GM12878 (cell line): ENCODE measurements at regions not wholly inside any gene's neighbourhood (a gene's known extent, or its start where the extent isn't known, plus 50 kb on each side); places are given as distances from the start of the nearest gene placed in this dataset.

ENCODE experiments used
- ATAC-seq: fragments of 200-7000 bp; cut with Tn5 transposase; 3 replicates; pipeline ENCODE4 v1.9.1; 2020; ENCODE audit warnings: mild to moderate bottlenecking, moderate library complexity
- BruUV-seq: library from RNA; stranded (reverse); fragments of 400-500 nt; replicated peaks from 2 replicates; lab custom pipeline; 2021; lab: Mats Ljungman, UMichigan
- CTCF ChIA-PET: fragments of 300-600 bp; sonication (Branson Sonifier 250); formaldehyde crosslinking; extraction: SDS; loops from one replicate; lab custom pipeline; 2021; ENCODE audit warnings: inconsistent platforms; lab: Yijun Ruan, JAX
- POLR2A ChIA-PET: fragments of 350-600 bp; formaldehyde crosslinking; extraction: SDS; loops from one replicate; lab custom pipeline; 2021; ENCODE audit warnings: inconsistent platforms; lab: Charles Lee
- RAD21 ChIA-PET: fragments of 300-600 bp; sonication (Branson Sonifier 250); formaldehyde crosslinking; loops from one replicate; lab custom pipeline; 2023; ENCODE audit warnings: antibody characterized with exemption; ENCODE audit not compliant: unreplicated experiment; lab: Charles Lee
- SMC1A ChIA-PET: fragments of 300-600 bp; sonication (Branson Sonifier 250); formaldehyde crosslinking; loops from one replicate; lab custom pipeline; 2023; ENCODE audit not compliant: unreplicated experiment, uncharacterized antibody; lab: Charles Lee
- DNase-seq: peaks from one replicate; pipeline ENCODE4 v3.0.0-alpha.2; 2011; ENCODE audit warnings: low read depth, low spot score
- FAIRE-seq: peaks from 3 replicates; lab custom pipeline; 2011; peaks lifted over from hg19 to GRCh38; lab: Jason Lieb, UNC
- H2AFZ ChIP-seq: 2 replicates; pipeline ENCODE4 v1.6.0; 2011; ENCODE audit warnings: low read depth, low read length, control low read depth; ENCODE audit not compliant: control insufficient read depth
- H3K27ac ChIP-seq: 2 replicates; pipeline ENCODE4 v1.5.1; 2011; ENCODE audit warnings: control low read depth; ENCODE audit not compliant: control insufficient read depth, insufficient read depth
- H3K27me3 ChIP-seq, 2 experiments: replicated peaks in 1 of 2; 2 replicates each; pipeline versions ENCODE4 v1.6.0 to v1.6.1; 2011; ENCODE audit warnings: low read length in 1 of 2; ENCODE audit not compliant: control insufficient read depth in 2 of 2, insufficient read depth in 2 of 2
- H3K36me3 ChIP-seq, 2 experiments: 2 replicates each; pipeline ENCODE4 v1.5.1; 2011; ENCODE audit warnings: low read length in 1 of 2; ENCODE audit not compliant: control insufficient read depth in 2 of 2, insufficient read depth in 2 of 2
- H3K4me1 ChIP-seq: 2 replicates; pipeline ENCODE4 v1.6.1; 2011; ENCODE audit warnings: mild to moderate bottlenecking, low read length, moderate library complexity, mixed read lengths; ENCODE audit not compliant: control insufficient read depth, insufficient read depth
- H3K4me2 ChIP-seq: 2 replicates; pipeline ENCODE4 v1.6.0; 2011; ENCODE audit warnings: control low read depth; ENCODE audit not compliant: control insufficient read depth, insufficient read depth
- H3K4me3 ChIP-seq: fragments of 200-600 bp; sonication (generic); 2 replicates; pipeline ENCODE4 v1.5.1; 2016
- H3K79me2 ChIP-seq: 2 replicates; pipeline ENCODE4 v1.6.0; 2011; ENCODE audit warnings: low read length; ENCODE audit not compliant: control insufficient read depth, insufficient read depth
- H3K9ac ChIP-seq: 2 replicates; pipeline ENCODE4 v1.8.0; 2011; ENCODE audit warnings: low read length, control low read depth, mixed read lengths; ENCODE audit not compliant: control insufficient read depth, insufficient read depth
- H3K9me3 ChIP-seq: replicated peaks from 3 replicates; pipeline ENCODE4 v1.5.1; 2011; ENCODE audit warnings: mild to moderate bottlenecking, low read length; ENCODE audit not compliant: control insufficient read depth, insufficient read depth
- H4K20me1 ChIP-seq: 2 replicates; pipeline ENCODE4 v1.6.0; 2011; ENCODE audit not compliant: control insufficient read depth, insufficient read depth
- KDM1A ChIP-seq: fragments of 200-600 bp; sonication (generic); IDR thresholded peaks from 2 replicates; pipeline ENCODE4 v1.6.1; 2016; ENCODE audit warnings: borderline replicate concordance
- NFIC ChIP-seq: IDR thresholded peaks from 2 replicates; pipeline ENCODE4 v1.6.1; 2012; ENCODE audit warnings: low read depth, mild to moderate bottlenecking, inconsistent platforms, low read length, moderate library complexity
- SMC3 ChIP-seq: IDR thresholded peaks from 2 replicates; pipeline ENCODE4 v1.6.1; 2011; ENCODE audit warnings: low read length, improper control_type of control experiment, borderline replicate concordance
- STAT3 ChIP-seq: IDR thresholded peaks from 2 replicates; pipeline ENCODE4 v1.6.1; 2011; ENCODE audit warnings: low read depth, low read length, improper control_type of control experiment
- YBX1 ChIP-seq: fragments of 450-650 bp; IDR thresholded peaks from 2 replicates; pipeline ENCODE4 v1.6.1; 2016; ENCODE audit warnings: antibody characterized with exemption
- WGBS: methylation state at CpG from one replicate; pipeline ENCODE4 v1.1.6; 2016; ENCODE audit warnings: low lambda C conversion rate; ENCODE audit not compliant: insufficient replicate concordance, insufficient coverage; ENCODE audit errors: missing lambda C conversion rate; 5-methylcytosine and 5-hydroxymethylcytosine counted together
- in situ Hi-C: fragments of 300-500 bp; cut with MboI; formaldehyde crosslinking; loops from 9 replicates; pipeline ENCODE4 v1.14.3; 2018; ENCODE audit warnings: mixed read lengths
- intact Hi-C: fragments of 100-400 bp; cut with micrococcal nuclease; formaldehyde crosslinking; loops from one replicate; pipeline ENCODE4 v1.14.2; 2022; ENCODE audit not compliant: unreplicated experiment
- TF ChIP-seq, protein P1 (sequence below): fragments of 450-650 bp; IDR thresholded peaks from 2 replicates; pipeline ENCODE4 v1.6.1; 2016; ENCODE audit warnings: mild to moderate bottlenecking, moderate library complexity, borderline replicate concordance
- TF ChIP-seq, protein P2 (sequence below): IDR thresholded peaks from 2 replicates; pipeline ENCODE4 v1.6.1; 2012; ENCODE audit warnings: low read depth, low read length, improper control_type of control experiment
- TF ChIP-seq, protein P3 (sequence below): fragments of 450-650 bp; IDR thresholded peaks from 2 replicates; pipeline ENCODE4 v1.6.1; 2018; ENCODE audit warnings: borderline replicate concordance, mild to moderate bottlenecking; ENCODE audit not compliant: partially characterized antibody
- TF ChIP-seq, protein P4 (sequence below): fragments of 450-650 bp; formaldehyde crosslinking; IDR thresholded peaks from 2 replicates; pipeline ENCODE4 v1.5.0; 2022; ENCODE audit warnings: mild to moderate bottlenecking, missing genetic modification characterization

DNA sequence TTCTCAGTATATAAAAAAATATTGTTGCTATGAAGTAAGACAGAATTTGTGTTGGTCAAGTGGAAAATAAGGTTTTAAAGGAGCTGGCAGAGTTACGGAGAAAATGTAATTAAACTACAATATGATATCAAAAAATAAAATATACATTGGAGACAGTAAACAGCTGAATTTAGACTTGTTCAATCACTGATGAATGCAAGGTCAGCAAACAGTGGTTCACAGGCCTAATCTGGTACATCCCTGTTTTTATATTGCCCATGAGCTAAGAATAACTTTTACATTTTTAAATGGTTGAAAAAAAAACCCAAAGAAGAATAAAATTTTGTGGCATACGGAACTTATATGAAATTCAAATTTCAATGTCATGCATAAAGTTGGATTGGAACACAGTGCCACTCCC, 131.0 kb upstream of the TRIB2 start:
- no peak for ATAC-seq
- Histone ChIP-seq H4K20me1 (no peaks in the 10 kb centered on the region), H3K9ac (no peak overlapping the region), H3K4me3 (no peak overlapping the region)
- no TSS peak for BruUV-seq
- WGBS: 85% methylated on average over 2 of the region's 2 CpGs
- TF ChIP-seq, protein P1, sequence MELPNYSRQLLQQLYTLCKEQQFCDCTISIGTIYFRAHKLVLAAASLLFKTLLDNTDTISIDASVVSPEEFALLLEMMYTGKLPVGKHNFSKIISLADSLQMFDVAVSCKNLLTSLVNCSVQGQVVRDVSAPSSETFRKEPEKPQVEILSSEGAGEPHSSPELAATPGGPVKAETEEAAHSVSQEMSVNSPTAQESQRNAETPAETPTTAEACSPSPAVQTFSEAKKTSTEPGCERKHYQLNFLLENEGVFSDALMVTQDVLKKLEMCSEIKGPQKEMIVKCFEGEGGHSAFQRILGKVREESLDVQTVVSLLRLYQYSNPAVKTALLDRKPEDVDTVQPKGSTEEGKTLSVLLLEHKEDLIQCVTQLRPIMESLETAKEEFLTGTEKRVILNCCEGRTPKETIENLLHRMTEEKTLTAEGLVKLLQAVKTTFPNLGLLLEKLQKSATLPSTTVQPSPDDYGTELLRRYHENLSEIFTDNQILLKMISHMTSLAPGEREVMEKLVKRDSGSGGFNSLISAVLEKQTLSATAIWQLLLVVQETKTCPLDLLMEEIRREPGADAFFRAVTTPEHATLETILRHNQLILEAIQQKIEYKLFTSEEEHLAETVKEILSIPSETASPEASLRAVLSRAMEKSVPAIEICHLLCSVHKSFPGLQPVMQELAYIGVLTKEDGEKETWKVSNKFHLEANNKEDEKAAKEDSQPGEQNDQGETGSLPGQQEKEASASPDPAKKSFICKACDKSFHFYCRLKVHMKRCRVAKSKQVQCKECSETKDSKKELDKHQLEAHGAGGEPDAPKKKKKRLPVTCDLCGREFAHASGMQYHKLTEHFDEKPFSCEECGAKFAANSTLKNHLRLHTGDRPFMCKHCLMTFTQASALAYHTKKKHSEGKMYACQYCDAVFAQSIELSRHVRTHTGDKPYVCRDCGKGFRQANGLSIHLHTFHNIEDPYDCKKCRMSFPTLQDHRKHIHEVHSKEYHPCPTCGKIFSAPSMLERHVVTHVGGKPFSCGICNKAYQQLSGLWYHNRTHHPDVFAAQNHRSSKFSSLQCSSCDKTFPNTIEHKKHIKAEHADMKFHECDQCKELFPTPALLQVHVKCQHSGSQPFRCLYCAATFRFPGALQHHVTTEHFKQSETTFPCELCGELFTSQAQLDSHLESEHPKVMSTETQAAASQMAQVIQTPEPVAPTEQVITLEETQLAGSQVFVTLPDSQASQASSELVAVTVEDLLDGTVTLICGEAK: no peak
- TF ChIP-seq, protein P2, sequence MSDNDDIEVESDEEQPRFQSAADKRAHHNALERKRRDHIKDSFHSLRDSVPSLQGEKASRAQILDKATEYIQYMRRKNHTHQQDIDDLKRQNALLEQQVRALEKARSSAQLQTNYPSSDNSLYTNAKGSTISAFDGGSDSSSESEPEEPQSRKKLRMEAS: no peak
- TF ChIP-seq SMC3: no peak
- no peak for TF ChIP-seq NFIC
- TF ChIP-seq, protein P3, sequence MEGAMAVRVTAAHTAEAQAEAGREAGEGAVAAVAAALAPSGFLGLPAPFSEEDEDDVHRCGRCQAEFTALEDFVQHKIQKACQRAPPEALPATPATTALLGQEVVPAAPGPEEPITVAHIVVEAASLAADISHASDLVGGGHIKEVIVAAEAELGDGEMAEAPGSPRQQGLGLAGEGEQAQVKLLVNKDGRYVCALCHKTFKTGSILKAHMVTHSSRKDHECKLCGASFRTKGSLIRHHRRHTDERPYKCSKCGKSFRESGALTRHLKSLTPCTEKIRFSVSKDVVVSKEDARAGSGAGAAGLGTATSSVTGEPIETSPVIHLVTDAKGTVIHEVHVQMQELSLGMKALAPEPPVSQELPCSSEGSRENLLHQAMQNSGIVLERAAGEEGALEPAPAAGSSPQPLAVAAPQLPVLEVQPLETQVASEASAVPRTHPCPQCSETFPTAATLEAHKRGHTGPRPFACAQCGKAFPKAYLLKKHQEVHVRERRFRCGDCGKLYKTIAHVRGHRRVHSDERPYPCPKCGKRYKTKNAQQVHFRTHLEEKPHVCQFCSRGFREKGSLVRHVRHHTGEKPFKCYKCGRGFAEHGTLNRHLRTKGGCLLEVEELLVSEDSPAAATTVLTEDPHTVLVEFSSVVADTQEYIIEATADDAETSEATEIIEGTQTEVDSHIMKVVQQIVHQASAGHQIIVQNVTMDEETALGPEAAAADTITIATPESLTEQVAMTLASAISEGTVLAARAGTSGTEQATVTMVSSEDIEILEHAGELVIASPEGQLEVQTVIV: no peak
- TF ChIP-seq KDM1A: no peak
- no peak for TF ChIP-seq STAT3
- TF ChIP-seq, protein P4, sequence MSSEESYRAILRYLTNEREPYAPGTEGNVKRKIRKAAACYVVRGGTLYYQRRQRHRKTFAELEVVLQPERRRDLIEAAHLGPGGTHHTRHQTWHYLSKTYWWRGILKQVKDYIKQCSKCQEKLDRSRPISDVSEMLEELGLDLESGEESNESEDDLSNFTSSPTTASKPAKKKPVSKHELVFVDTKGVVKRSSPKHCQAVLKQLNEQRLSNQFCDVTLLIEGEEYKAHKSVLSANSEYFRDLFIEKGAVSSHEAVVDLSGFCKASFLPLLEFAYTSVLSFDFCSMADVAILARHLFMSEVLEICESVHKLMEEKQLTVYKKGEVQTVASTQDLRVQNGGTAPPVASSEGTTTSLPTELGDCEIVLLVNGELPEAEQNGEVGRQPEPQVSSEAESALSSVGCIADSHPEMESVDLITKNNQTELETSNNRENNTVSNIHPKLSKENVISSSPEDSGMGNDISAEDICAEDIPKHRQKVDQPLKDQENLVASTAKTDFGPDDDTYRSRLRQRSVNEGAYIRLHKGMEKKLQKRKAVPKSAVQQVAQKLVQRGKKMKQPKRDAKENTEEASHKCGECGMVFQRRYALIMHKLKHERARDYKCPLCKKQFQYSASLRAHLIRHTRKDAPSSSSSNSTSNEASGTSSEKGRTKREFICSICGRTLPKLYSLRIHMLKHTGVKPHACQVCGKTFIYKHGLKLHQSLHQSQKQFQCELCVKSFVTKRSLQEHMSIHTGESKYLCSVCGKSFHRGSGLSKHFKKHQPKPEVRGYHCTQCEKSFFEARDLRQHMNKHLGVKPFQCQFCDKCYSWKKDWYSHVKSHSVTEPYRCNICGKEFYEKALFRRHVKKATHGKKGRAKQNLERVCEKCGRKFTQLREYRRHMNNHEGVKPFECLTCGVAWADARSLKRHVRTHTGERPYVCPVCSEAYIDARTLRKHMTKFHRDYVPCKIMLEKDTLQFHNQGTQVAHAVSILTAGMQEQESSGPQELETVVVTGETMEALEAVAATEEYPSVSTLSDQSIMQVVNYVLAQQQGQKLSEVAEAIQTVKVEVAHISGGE (CRISPR knock-in tag): no peak
- no peak for TF ChIP-seq YBX1
- TF ChIP-seq, all 136 proteins: peak for 0
- no peak overlapping the region for H3K4me2 ChIP-seq
- peaks cover 19% of the 10 kb centered on the region for H3K4me1 ChIP-seq
- ChIA-PET CTCF (interaction anchor here (0.8 to 1.0 kb wide), 2 partner anchors 27 to 88 kb away, joined by 3 to 4 read pairs; no protein-coding TSS in a partner anchor), RAD21 (interaction anchor here (0.8 kb wide), 1 partner anchor 40 kb away, joined by 3 read pairs; no protein-coding TSS in a partner anchor), SMC1A (interaction anchor here (0.8 to 2.3 kb wide), 4 partner anchors 9 to 756 kb away, joined by 3 to 8 read pairs (median 3); partner anchors contain the start of gene TRIB2), POLR2A (no interaction called here)
- FAIRE-seq (no peak), DNase-seq (no peak)
- no peak overlapping the region for H2AFZ ChIP-seq
- H3K27me3 ChIP-seq: no peaks in the 10 kb centered on the region
- no peaks in the 10 kb centered on the region for H3K9me3 ChIP-seq
- no peaks in the 10 kb centered on the region for H3K79me2 ChIP-seq
- H3K27ac ChIP-seq: no peak overlapping the region
- in situ Hi-C loops (no loop called here), intact Hi-C loops (loop anchor here (10.0 kb wide), 1 partner anchor 751 kb away; no protein-coding TSS in a partner anchor)
- H3K36me3 ChIP-seq: no peaks in the 10 kb centered on the region
